ENCODE measurements at regions not wholly inside any gene's neighbourhood (a gene's known extent, or its start where the extent isn't known, plus 50 kb on each side); places are given as distances from the start of the nearest gene placed in this dataset.
A peak's percentile ranks its signal among the peaks of the same experiment; 100 is the strongest.

DNA sequence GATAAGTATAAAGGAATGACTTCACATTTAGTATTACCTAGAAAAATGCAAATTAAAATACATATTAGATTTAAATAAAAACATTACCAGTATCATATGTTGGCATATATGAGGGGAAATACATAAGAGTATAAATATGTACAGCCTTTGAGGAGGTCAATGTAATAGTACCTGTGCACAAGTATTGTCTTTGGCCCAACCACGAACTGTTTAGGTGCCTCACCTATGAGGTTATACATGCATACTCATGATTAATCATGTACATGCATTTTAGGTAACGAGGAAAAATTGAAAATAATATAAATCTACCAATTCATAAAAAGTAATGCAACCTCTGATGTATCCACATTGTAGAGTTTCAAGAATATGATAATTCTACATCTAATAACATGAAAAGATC lies 909.8 kb downstream of the METTL15 start:
- CTCF ChIA-PET, result interaction anchor here (1.0 to 3.7 kb wide), 5 partner anchors 15 to 142 kb away, joined by 3 to 45 read pairs (median 7); no protein-coding TSS in a partner anchor
- no peak for FAIRE-seq

More for the DNA sequence above, 909.8 kb downstream of the METTL15 start:
- dilution Hi-C loops (cut with MboI; ENCODE audit: extremely low pct_ligation_motif_present, low sequenced_read_pairs), result no loop called here
- H3K9ac ChIP-seq (replicated peaks; ENCODE audit: extremely low read depth, insufficient read depth, low read length), result peak overlapping the region; percentile 82
- POLR2A ChIA-PET, result no interaction called here
- H2AFZ ChIP-seq (ENCODE audit: low read depth, low read length), result no peak overlapping the region
- H3K27me3 ChIP-seq (ENCODE audit: control insufficient read depth in 2 of 2, insufficient read depth in 2 of 2, low read length in 2 of 2), result no peaks in the 10 kb centered on the region
- no peaks in the 10 kb centered on the region for H4K20me1 ChIP-seq (replicated peaks; ENCODE audit: control insufficient read depth, extremely low read depth, insufficient read depth, low read length)
- no peaks in the 10 kb centered on the region for H3K36me3 ChIP-seq (ENCODE audit: control insufficient read depth in 2 of 2, extremely low read depth in 1 of 2, insufficient read depth in 2 of 2, low read length in 2 of 2)
- intact Hi-C loops (cut with micrococcal nuclease), result loop anchor here (1.0 to 5.0 kb wide), 9 partner anchors 12 to 910 kb away; partner anchors contain the start of genes KIF18A and METTL15
- no peaks in the 10 kb centered on the region for H3K9me1 ChIP-seq (replicated peaks; ENCODE audit: control insufficient read depth, extremely low read depth, insufficient read depth, low read length)
- no peaks in the 10 kb centered on the region for H3K79me2 ChIP-seq (ENCODE audit: control insufficient read depth, insufficient read depth, low read length)
- TF ChIP-seq EZH2 (IDR thresholded peaks at IDR 0.05; ENCODE audit: borderline replicate concordance, low read depth, low read length, severe bottlenecking) (no peak), MYC (IDR thresholded peaks at IDR 0.05; ENCODE audit: low read depth, low read length) (no peak), POLR2A (IDR thresholded peaks at IDR 0.05; ENCODE audit: low read depth, low read length) (no peak), JUN (IDR thresholded peaks at IDR 0.05; ENCODE audit: borderline replicate concordance, insufficient read depth, insufficient read length, low read depth) (no peak), POLR2AphosphoS5 (IDR thresholded peaks at IDR 0.05; ENCODE audit: insufficient read depth, low read depth, low read length) (no peak), GATA2 (IDR thresholded peaks at IDR 0.05; ENCODE audit: insufficient read depth, insufficient read length, low read depth, low read length) (no peak)
- TF ChIP-seq, protein P1, sequence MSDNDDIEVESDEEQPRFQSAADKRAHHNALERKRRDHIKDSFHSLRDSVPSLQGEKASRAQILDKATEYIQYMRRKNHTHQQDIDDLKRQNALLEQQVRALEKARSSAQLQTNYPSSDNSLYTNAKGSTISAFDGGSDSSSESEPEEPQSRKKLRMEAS (IDR thresholded peaks at IDR 0.05; ENCODE audit: insufficient read depth, insufficient read length), result no peak
- TF ChIP-seq, protein P2, sequence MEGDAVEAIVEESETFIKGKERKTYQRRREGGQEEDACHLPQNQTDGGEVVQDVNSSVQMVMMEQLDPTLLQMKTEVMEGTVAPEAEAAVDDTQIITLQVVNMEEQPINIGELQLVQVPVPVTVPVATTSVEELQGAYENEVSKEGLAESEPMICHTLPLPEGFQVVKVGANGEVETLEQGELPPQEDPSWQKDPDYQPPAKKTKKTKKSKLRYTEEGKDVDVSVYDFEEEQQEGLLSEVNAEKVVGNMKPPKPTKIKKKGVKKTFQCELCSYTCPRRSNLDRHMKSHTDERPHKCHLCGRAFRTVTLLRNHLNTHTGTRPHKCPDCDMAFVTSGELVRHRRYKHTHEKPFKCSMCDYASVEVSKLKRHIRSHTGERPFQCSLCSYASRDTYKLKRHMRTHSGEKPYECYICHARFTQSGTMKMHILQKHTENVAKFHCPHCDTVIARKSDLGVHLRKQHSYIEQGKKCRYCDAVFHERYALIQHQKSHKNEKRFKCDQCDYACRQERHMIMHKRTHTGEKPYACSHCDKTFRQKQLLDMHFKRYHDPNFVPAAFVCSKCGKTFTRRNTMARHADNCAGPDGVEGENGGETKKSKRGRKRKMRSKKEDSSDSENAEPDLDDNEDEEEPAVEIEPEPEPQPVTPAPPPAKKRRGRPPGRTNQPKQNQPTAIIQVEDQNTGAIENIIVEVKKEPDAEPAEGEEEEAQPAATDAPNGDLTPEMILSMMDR (IDR thresholded peaks at IDR 0.05; ENCODE audit: extremely low read depth in 1 of 2, insufficient read depth in 1 of 2, low read depth in 1 of 2, low read length in 2 of 2), result no peak
- peak overlapping the region; percentile 46 for H3K4me2 ChIP-seq (ENCODE audit: insufficient read depth, low read length)
- DNase-seq (ENCODE audit: low read depth, low spot score), result no peak
- no peaks in the 10 kb centered on the region for H3K9me3 ChIP-seq (replicated peaks; ENCODE audit: control insufficient read depth, insufficient read depth, low read length)
- peak overlapping the region; percentile 97 for H3K27ac ChIP-seq (ENCODE audit: insufficient read depth, low read depth, low read length)
- BruUV-seq (replicated peaks), result no TSS peak
- no peak overlapping the region for H3K4me3 ChIP-seq (replicated peaks in 1 of 3; ENCODE audit: insufficient read depth in 1 of 3, low read depth in 1 of 3, low read length in 3 of 3)
- peaks cover 27% of the 10 kb centered on the region for H3K4me1 ChIP-seq (ENCODE audit: control insufficient read depth, extremely low read depth, insufficient read depth, low read length)
